CD4-positive, CD25-positive, alpha-beta regulatory T cell (primary cell): ENCODE measurements at regions not wholly inside any gene's neighbourhood (a gene's known extent, or its start where the extent isn't known, plus 50 kb on each side); places are given as distances from the start of the nearest gene placed in this dataset.
"Not testable (repeated sequence)": the region's sequence is repeated elsewhere in the genome, so short reads cannot be mapped to it uniquely, and the experiment has no call there.

ENCODE experiments used
- ATAC-seq, 2 donors: fragments of 150-1000 bp; cut with Tn5 transposase; one replicate each; pipeline ENCODE4 v1.10.0; 2021; ENCODE audit warnings: low read depth in 2 of 2, moderate number of reproducible peaks in 2 of 2, moderate library complexity in 1 of 2
- DNase-seq, 3 donors: peaks; one replicate each; pipeline versions ENCODE4 v3.0.0 to v3.0.0-alpha.2; 2012 to 2022; ENCODE audit warnings: mixed read lengths in 1 of 3
- H3K27ac ChIP-seq: one replicate; pipeline ENCODE4 v1.7.0; 2013; ENCODE audit warnings: mild to moderate bottlenecking, low read length; ENCODE audit not compliant: insufficient read depth, poor library complexity, severe bottlenecking
- H3K27me3 ChIP-seq: one replicate; pipeline ENCODE4 v1.7.0; 2013; ENCODE audit warnings: low read length; ENCODE audit not compliant: control insufficient read depth, insufficient read depth
- H3K36me3 ChIP-seq: one replicate; pipeline ENCODE4 v1.7.0; 2013; ENCODE audit warnings: mild to moderate bottlenecking, low read length, moderate library complexity; ENCODE audit not compliant: control insufficient read depth, insufficient read depth
- H3K4me1 ChIP-seq: 2 replicates; pipeline ENCODE4 v1.7.0; 2013; ENCODE audit warnings: mild to moderate bottlenecking, low read length; ENCODE audit not compliant: insufficient read depth, control insufficient read depth, poor library complexity, severe bottlenecking
- H3K4me3 ChIP-seq: one replicate; pipeline ENCODE4 v1.7.0; 2013; ENCODE audit warnings: low read depth, mild to moderate bottlenecking, low read length, moderate library complexity
- H3K9me3 ChIP-seq, 2 experiments: 1 replicate in 1 of 2; 2 replicates in 1 of 2; pipeline ENCODE4 v1.7.0; 2013; ENCODE audit warnings: low read length in 2 of 2, mild to moderate bottlenecking in 1 of 2, moderate library complexity in 1 of 2; ENCODE audit not compliant: control insufficient read depth in 2 of 2
- H3K27ac Mint-ChIP-seq, 3 donors: one replicate each; pipeline ENCODE4 v1.8.0; 2020 to 2022; ENCODE audit warnings: mild to moderate bottlenecking in 3 of 3, mixed read lengths in 3 of 3, moderate library complexity in 2 of 3
- H3K27me3 Mint-ChIP-seq: one replicate; pipeline ENCODE4 v1.8.0; 2022; ENCODE audit warnings: mild to moderate bottlenecking, mixed read lengths
- H3K36me3 Mint-ChIP-seq: one replicate; pipeline ENCODE4 v1.8.0; 2020; ENCODE audit warnings: mixed read lengths
- H3K4me1 Mint-ChIP-seq, 4 donors: one replicate each; pipeline ENCODE4 v1.8.0; 2020 to 2022; ENCODE audit warnings: mixed read lengths in 4 of 4, mild to moderate bottlenecking in 1 of 4
- H3K4me3 Mint-ChIP-seq, 4 donors: one replicate each; pipeline ENCODE4 v1.8.0; 2020 to 2022; ENCODE audit warnings: mild to moderate bottlenecking in 4 of 4, mixed read lengths in 4 of 4, moderate library complexity in 3 of 4
- H3K9me3 Mint-ChIP-seq, 7 donors: one replicate each; pipeline ENCODE4 v1.8.0; 2020 to 2022; ENCODE audit warnings: mixed read lengths in 7 of 7, mild to moderate bottlenecking in 3 of 7, moderate library complexity in 2 of 7

- H3K9me3 Mint-ChIP-seq: no peaks in the 10 kb centered on the region
- Histone ChIP-seq H3K9me3 (no peaks in the 10 kb centered on the region), H3K27me3 (peaks cover 3% of the 10 kb centered on the region), H3K4me3 (no peak overlapping the region), H3K36me3 (no peaks in the 10 kb centered on the region), H3K4me1 (no peaks in the 10 kb centered on the region), H3K27ac (no peak overlapping the region)
- H3K36me3 Mint-ChIP-seq: no peaks in the 10 kb centered on the region
- no peak overlapping the region for H3K27ac Mint-ChIP-seq
- no peak overlapping the region for H3K4me3 Mint-ChIP-seq
- peaks cover 6% of the 10 kb centered on the region for H3K27me3 Mint-ChIP-seq
- DNase-seq: no peak
- H3K4me1 Mint-ChIP-seq: peaks cover 0 to 4% (median 1%) of the 10 kb centered on the region in 4 donors
- no peak for ATAC-seq
Measured at GRCh38 chr1:222004784-222005183, 262.9 kb upstream of the DUSP10 start.

- Histone ChIP-seq H3K36me3 (no peaks in the 10 kb centered on the region), H3K27ac (no peak overlapping the region), H3K4me3 (no peak overlapping the region), H3K4me1 (no peaks in the 10 kb centered on the region), H3K9me3 (no peaks in the 10 kb centered on the region), H3K27me3 (peaks cover 3% of the 10 kb centered on the region)
- Mint-ChIP-seq H3K9me3 (no peaks in the 10 kb centered on the region), H3K27me3 (peaks cover 6% of the 10 kb centered on the region), H3K4me1 (peaks cover 0 to 3% (median under 1%) of the 10 kb centered on the region in 4 donors), H3K4me3 (no peak overlapping the region), H3K36me3 (no peaks in the 10 kb centered on the region), H3K27ac (no peak overlapping the region)
- ATAC-seq (no peak), DNase-seq (no peak)
Measured at GRCh38 chr1:222004034-222004433, 262.1 kb upstream of the DUSP10 start.

- DNase-seq: no peak
- H3K27me3 ChIP-seq: peaks cover 3% of the 10 kb centered on the region
- no peak overlapping the region for H3K27ac Mint-ChIP-seq
- H3K4me1 ChIP-seq: no peaks in the 10 kb centered on the region
- no peaks in the 10 kb centered on the region for H3K36me3 Mint-ChIP-seq
- no peaks in the 10 kb centered on the region for H3K36me3 ChIP-seq
- H3K9me3 ChIP-seq: no peaks in the 10 kb centered on the region
- H3K4me1 Mint-ChIP-seq: no peaks in the 10 kb centered on the region
- no peak overlapping the region for H3K4me3 Mint-ChIP-seq
- ATAC-seq: no peak
- H3K4me3 ChIP-seq: no peak overlapping the region
- H3K9me3 Mint-ChIP-seq: no peaks in the 10 kb centered on the region
- no peak overlapping the region for H3K27ac ChIP-seq
- H3K27me3 Mint-ChIP-seq: peaks cover 6% of the 10 kb centered on the region
Measured at GRCh38 chr1:222002503-222002902, 260.6 kb upstream of the DUSP10 start.

- Mint-ChIP-seq H3K4me3 (no peak overlapping the region), H3K27ac (no peak overlapping the region), H3K27me3 (peaks cover 5% of the 10 kb centered on the region), H3K9me3 (no peaks in the 10 kb centered on the region), H3K4me1 (no peaks in the 10 kb centered on the region), H3K36me3 (no peaks in the 10 kb centered on the region)
- no peak for ATAC-seq
- H3K27ac ChIP-seq: no peak overlapping the region
- no peak for DNase-seq
- H3K27me3 ChIP-seq: peaks cover 3% of the 10 kb centered on the region
- H3K4me3 ChIP-seq: no peak overlapping the region
- H3K4me1 ChIP-seq: no peaks in the 10 kb centered on the region
- no peaks in the 10 kb centered on the region for H3K36me3 ChIP-seq
- no peaks in the 10 kb centered on the region for H3K9me3 ChIP-seq
Measured at GRCh38 chr1:222000131-222000530, 258.2 kb upstream of the DUSP10 start.

GRCh38 chr1:221998781-221999180 lies 256.9 kb upstream of the DUSP10 start:
- no peak overlapping the region for H3K4me3 ChIP-seq
- H3K9me3 ChIP-seq: no peaks in the 10 kb centered on the region
- no peaks in the 10 kb centered on the region for H3K4me1 ChIP-seq
- Mint-ChIP-seq H3K4me3 (no peak overlapping the region), H3K27ac (no peak overlapping the region), H3K36me3 (no peaks in the 10 kb centered on the region), H3K9me3 (no peaks in the 10 kb centered on the region), H3K27me3 (no peaks in the 10 kb centered on the region), H3K4me1 (peaks cover 0 to 10% (median 2%) of the 10 kb centered on the region in 4 donors)
- peaks cover under 1% of the 10 kb centered on the region for H3K27me3 ChIP-seq
- no peaks in the 10 kb centered on the region for H3K36me3 ChIP-seq
- DNase-seq: no peak
- ATAC-seq: no peak
- H3K27ac ChIP-seq: no peak overlapping the region

GRCh38 chr1:221998186-221998612 lies 256.3 kb upstream of the DUSP10 start:
- H3K36me3 ChIP-seq: no peaks in the 10 kb centered on the region
- no peak overlapping the region for H3K27ac ChIP-seq
- no peaks in the 10 kb centered on the region for H3K4me1 ChIP-seq
- Mint-ChIP-seq H3K4me3 (no peak overlapping the region), H3K36me3 (no peaks in the 10 kb centered on the region), H3K4me1 (peaks cover 0 to 14% (median 5%) of the 10 kb centered on the region in 4 donors), H3K27ac (no peak overlapping the region), H3K27me3 (no peaks in the 10 kb centered on the region), H3K9me3 (no peaks in the 10 kb centered on the region)
- H3K9me3 ChIP-seq: no peaks in the 10 kb centered on the region
- no peak for ATAC-seq
- H3K4me3 ChIP-seq: no peak overlapping the region
- DNase-seq: no peak
- H3K27me3 ChIP-seq: no peaks in the 10 kb centered on the region

GRCh38 chr1:221997012-221997411 lies 255.1 kb upstream of the DUSP10 start:
- not testable (repeated sequence) for H3K36me3 ChIP-seq, H3K4me3 Mint-ChIP-seq, H3K4me1 ChIP-seq, H3K4me3 ChIP-seq, H3K36me3 Mint-ChIP-seq, H3K9me3 ChIP-seq, H3K27me3 ChIP-seq, DNase-seq, H3K27ac ChIP-seq, ATAC-seq, H3K27me3 Mint-ChIP-seq, H3K9me3 Mint-ChIP-seq, H3K27ac Mint-ChIP-seq
- peaks cover 0 to 14% (median 12%) of the 10 kb centered on the region in 4 donors for H3K4me1 Mint-ChIP-seq

GRCh38 chr1:221994939-221995338 lies 253.1 kb upstream of the DUSP10 start:
- Mint-ChIP-seq H3K36me3 (no peaks in the 10 kb centered on the region), H3K27me3 (no peaks in the 10 kb centered on the region), H3K4me3 (no peak overlapping the region), H3K27ac (no peak overlapping the region), H3K9me3 (peaks cover 0 to 2% (median 0%) of the 10 kb centered on the region in 7 donors), H3K4me1 (peaks cover 0 to 14% (median 12%) of the 10 kb centered on the region in 4 donors)
- no peaks in the 10 kb centered on the region for H3K27me3 ChIP-seq
- no peaks in the 10 kb centered on the region for H3K4me1 ChIP-seq
- H3K27ac ChIP-seq: no peak overlapping the region
- H3K9me3 ChIP-seq: no peaks in the 10 kb centered on the region
- ATAC-seq: no peak
- no peak overlapping the region for H3K4me3 ChIP-seq
- no peaks in the 10 kb centered on the region for H3K36me3 ChIP-seq
- DNase-seq: no peak
